ENCODE measurements at regions not wholly inside any gene's neighbourhood (a gene's known extent, or its start where the extent isn't known, plus 50 kb on each side); places are given as distances from the start of the nearest gene placed in this dataset.

DNA sequence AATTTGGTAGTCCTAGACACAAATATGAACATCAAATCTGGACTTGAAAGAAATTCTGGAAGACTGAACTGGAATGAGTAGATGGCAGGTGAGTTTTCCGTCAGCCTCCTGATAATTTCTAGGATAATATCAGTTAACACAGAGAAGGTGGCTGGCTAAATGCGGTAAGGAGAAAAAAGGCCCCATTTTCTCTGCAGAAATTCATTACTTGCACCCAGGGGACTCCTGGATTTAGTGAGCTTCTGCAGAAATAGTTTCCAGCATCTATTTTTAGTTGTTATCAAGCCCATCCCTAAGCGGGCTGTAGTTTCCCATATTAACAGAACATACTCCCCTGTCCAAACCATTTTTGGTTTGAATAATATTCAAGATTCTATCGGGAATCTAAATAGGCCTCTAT lies 181.9 kb upstream of the TCERG1L start:
- intact Hi-C loops (cut with DNase I): no loop called here
- TF ChIP-seq POLR2A (IDR thresholded peaks at IDR 0.05; ENCODE audit: low read depth) (no peak), EP300 (IDR thresholded peaks at IDR 0.05) (no peak), POLR2AphosphoS5 (IDR thresholded peaks at IDR 0.05) (no peak)
- TF ChIP-seq, protein P1, sequence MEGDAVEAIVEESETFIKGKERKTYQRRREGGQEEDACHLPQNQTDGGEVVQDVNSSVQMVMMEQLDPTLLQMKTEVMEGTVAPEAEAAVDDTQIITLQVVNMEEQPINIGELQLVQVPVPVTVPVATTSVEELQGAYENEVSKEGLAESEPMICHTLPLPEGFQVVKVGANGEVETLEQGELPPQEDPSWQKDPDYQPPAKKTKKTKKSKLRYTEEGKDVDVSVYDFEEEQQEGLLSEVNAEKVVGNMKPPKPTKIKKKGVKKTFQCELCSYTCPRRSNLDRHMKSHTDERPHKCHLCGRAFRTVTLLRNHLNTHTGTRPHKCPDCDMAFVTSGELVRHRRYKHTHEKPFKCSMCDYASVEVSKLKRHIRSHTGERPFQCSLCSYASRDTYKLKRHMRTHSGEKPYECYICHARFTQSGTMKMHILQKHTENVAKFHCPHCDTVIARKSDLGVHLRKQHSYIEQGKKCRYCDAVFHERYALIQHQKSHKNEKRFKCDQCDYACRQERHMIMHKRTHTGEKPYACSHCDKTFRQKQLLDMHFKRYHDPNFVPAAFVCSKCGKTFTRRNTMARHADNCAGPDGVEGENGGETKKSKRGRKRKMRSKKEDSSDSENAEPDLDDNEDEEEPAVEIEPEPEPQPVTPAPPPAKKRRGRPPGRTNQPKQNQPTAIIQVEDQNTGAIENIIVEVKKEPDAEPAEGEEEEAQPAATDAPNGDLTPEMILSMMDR (IDR thresholded peaks at IDR 0.05): no peak
- no peaks in the 10 kb centered on the region for H3K36me3 ChIP-seq
- WGBS: 83% methylated on average over 4 of the region's 4 CpGs
- H3K4me1 ChIP-seq: no peaks in the 10 kb centered on the region
- no peaks in the 10 kb centered on the region for H3K9me3 ChIP-seq
- H3K27me3 ChIP-seq: peaks cover 0 to 4% (median 0%) of the 10 kb centered on the region in 4 donors
- DNase-seq (ENCODE audit: extremely low spot score): no peak
- no peak overlapping the region for H3K4me3 ChIP-seq
- H3K27ac ChIP-seq (replicated peaks in 1 of 4): no peak overlapping the region

DNA sequence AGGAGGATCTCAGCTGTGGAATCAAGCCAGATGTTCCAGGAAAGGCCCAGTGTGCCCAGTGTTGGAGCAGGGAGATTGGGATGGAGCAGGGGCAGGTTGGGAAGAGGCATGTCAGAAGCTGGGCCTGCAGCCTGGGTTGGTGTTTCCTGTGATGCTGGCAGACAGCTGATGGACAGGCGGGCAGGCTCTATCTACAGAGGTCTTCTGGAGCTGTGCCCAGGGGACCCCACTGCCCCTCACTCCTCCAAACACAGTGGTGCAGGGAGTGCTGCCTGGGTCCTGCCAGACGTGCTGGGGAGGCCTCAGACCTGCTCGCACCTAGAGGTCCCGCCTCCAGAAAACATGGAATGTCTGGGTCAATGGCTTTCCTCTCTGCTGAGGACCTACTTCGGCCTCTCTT lies 182.9 kb upstream of the TCERG1L start:
- Histone ChIP-seq H3K36me3 (no peaks in the 10 kb centered on the region), H3K4me1 (no peaks in the 10 kb centered on the region), H3K27me3 (peaks cover 0 to 5% (median 0%) of the 10 kb centered on the region in 4 donors), H3K27ac (replicated peaks in 1 of 4) (no peak overlapping the region), H3K9me3 (no peaks in the 10 kb centered on the region), H3K4me3 (no peak overlapping the region)
- peak; percentile 47 for DNase-seq (ENCODE audit: extremely low spot score)
- intact Hi-C loops (cut with DNase I): no loop called here
- TF ChIP-seq POLR2A (IDR thresholded peaks at IDR 0.05; ENCODE audit: low read depth) (no peak), POLR2AphosphoS5 (IDR thresholded peaks at IDR 0.05) (no peak), EP300 (IDR thresholded peaks at IDR 0.05) (no peak)
- TF ChIP-seq, protein P1 (IDR thresholded peaks at IDR 0.05): no peak
- WGBS: 83% methylated on average over 4 of the region's 5 CpGs

DNA sequence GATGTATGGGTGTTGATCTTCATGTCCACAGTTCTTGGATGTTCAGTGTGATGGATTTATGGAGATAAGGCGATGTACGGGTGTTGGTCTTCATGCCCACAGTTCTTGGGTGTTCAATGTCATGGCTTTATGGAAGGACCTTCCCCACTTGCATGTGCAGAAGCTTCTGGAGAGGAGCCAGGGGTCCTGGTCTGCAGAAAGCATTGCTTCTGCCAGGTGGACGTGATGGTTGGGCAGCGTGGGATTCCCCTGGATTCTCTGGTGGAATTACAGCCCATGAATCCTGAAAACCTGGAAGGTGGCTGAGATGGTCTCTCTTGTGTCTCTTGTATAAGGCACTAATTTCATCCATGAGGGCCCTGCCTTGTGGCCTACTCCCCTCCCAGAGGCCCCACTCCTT lies 183.7 kb upstream of the TCERG1L start:
- H3K27ac ChIP-seq (replicated peaks in 1 of 4): no peak overlapping the region
- no peaks in the 10 kb centered on the region for H3K36me3 ChIP-seq
- DNase-seq (ENCODE audit: extremely low spot score): no peak
- peaks cover 0 to 10% (median 0%) of the 10 kb centered on the region in 4 donors for H3K27me3 ChIP-seq
- intact Hi-C loops (cut with DNase I): no loop called here
- no peak for TF ChIP-seq EP300 (IDR thresholded peaks at IDR 0.05)
- TF ChIP-seq POLR2A (IDR thresholded peaks at IDR 0.05; ENCODE audit: low read depth): no peak
- no peak for TF ChIP-seq POLR2AphosphoS5 (IDR thresholded peaks at IDR 0.05)
- TF ChIP-seq, protein P1 (IDR thresholded peaks at IDR 0.05): no peak
- no peaks in the 10 kb centered on the region for H3K9me3 ChIP-seq
- WGBS: 59% methylated on average over 4 of the region's 4 CpGs
- H3K4me3 ChIP-seq: no peak overlapping the region
- H3K4me1 ChIP-seq: no peaks in the 10 kb centered on the region

DNA sequence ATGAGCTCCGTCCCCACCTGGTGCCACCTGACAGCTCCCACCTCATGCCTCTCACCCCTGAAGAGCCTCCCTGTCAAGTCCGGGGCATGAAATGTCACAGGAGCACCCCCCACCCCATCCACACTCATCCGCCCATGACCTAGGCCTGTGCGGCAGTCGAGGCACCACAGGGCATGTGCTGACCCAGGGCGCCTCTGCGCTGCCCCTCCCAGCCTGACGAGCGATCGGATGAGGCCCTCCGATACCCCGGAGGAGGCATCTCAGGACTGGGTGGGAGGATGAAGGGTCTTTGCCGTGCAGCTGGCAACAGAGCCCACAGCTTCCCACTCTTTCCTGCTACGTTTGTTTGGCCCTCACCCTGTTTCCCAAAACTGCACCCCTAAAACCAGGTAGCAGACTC lies 184.4 kb upstream of the TCERG1L start:
- WGBS: 90% methylated on average over 5 of the region's 14 CpGs
- no peak overlapping the region for H3K4me3 ChIP-seq
- H3K36me3 ChIP-seq: no peaks in the 10 kb centered on the region
- H3K9me3 ChIP-seq: no peaks in the 10 kb centered on the region
- TF ChIP-seq POLR2AphosphoS5 (IDR thresholded peaks at IDR 0.05) (no peak), POLR2A (IDR thresholded peaks at IDR 0.05; ENCODE audit: low read depth) (no peak), EP300 (IDR thresholded peaks at IDR 0.05) (no peak)
- TF ChIP-seq, protein P1 (IDR thresholded peaks at IDR 0.05): no peak
- no peaks in the 10 kb centered on the region for H3K4me1 ChIP-seq
- H3K27me3 ChIP-seq: peaks cover 0 to 10% (median 0%) of the 10 kb centered on the region in 4 donors
- intact Hi-C loops (cut with DNase I): no loop called here
- DNase-seq (ENCODE audit: extremely low spot score): no peak
- H3K27ac ChIP-seq (replicated peaks in 1 of 4): no peak overlapping the region

DNA sequence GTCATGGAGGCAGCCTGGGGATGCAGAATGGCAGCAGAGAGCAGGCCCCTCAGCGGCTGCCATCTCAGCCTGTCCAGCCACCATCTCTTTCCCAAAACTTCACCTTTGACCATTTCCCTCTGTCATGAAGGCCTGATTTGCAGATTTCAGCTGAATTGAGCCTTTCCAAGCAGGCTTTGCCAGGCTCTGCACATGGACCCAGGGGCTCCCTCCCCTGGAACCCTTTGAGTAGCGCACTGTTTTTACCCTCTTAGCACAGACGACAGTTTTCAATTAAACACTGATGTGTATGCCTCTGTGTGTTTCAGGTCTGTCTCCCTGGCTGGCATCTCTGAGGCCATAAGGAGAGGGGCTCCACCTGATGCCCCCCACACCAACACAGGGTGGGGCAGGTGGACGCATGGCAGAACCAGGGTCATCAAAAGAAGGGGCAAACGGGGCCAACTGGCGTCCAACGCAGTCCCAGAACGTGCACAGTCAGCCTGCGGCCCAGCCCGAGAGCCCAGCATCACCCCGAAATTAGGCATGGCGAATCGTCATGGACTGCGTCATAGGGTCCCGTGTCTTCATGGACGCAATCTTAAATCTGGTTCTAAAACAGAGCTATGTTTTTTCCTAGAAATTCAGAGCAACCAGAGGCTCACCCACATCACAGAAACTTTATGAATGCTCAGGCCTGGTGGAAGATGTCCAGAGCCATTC lies 185.0 kb upstream of the TCERG1L start:
- Histone ChIP-seq H3K4me1 (no peaks in the 10 kb centered on the region), H3K27ac (replicated peaks in 1 of 4) (no peak overlapping the region), H3K9me3 (peaks cover 0 to under 1% (median 0%) of the 10 kb centered on the region in 4 donors), H3K36me3 (no peaks in the 10 kb centered on the region), H3K27me3 (peaks cover 0 to 10% (median 0%) of the 10 kb centered on the region in 4 donors), H3K4me3 (no peak overlapping the region)
- 94% methylated on average over 13 of the region's 16 CpGs for WGBS
- no peak for TF ChIP-seq EP300 (IDR thresholded peaks at IDR 0.05)
- TF ChIP-seq, protein P1 (IDR thresholded peaks at IDR 0.05): no peak
- TF ChIP-seq POLR2AphosphoS5 (IDR thresholded peaks at IDR 0.05): no peak
- DNase-seq (ENCODE audit: extremely low spot score): peak; percentile 68
- intact Hi-C loops (cut with DNase I): no loop called here
